DLD1 (cell line): ENCODE measurements at regions not wholly inside any gene's neighbourhood (a gene's known extent, or its start where the extent isn't known, plus 50 kb on each side); places are given as distances from the start of the nearest gene placed in this dataset.

Experiments
- in situ Hi-C: cut with HindIII; loops from 2 replicates; pipeline ENCODE4 v1.10.0; 2017; ENCODE audit warnings: low sequenced_read_pairs

- in situ Hi-C loops: no loop called here
These were observed 144.8 kb upstream of the KLF14 start for GRCh38 chr7:130878785-130879184.

- in situ Hi-C loops: no loop called here
These were observed 145.2 kb upstream of the KLF14 start for GRCh38 chr7:130879191-130879590.

GRCh38 chr7:130880668-130881067 is 146.7 kb upstream of the KLF14 start:
- in situ Hi-C loops: no loop called here

GRCh38 chr7:130881091-130881798 is 147.2 kb upstream of the KLF14 start:
- in situ Hi-C loops: no loop called here

- in situ Hi-C loops: no loop called here
These were observed 147.8 kb upstream of the KLF14 start for GRCh38 chr7:130881799-130882141.

GRCh38 chr7:130882396-130882795 is 148.4 kb upstream of the KLF14 start:
- in situ Hi-C loops: no loop called here

- in situ Hi-C loops: no loop called here
These were observed 149.9 kb upstream of the KLF14 start for GRCh38 chr7:130883928-130884327.

GRCh38 chr7:130884437-130885417 is 150.7 kb upstream of the KLF14 start:
- in situ Hi-C loops: no loop called here

- in situ Hi-C loops: no loop called here
These were observed 152.6 kb upstream of the KLF14 start for GRCh38 chr7:130886438-130887135.

GRCh38 chr7:130887182-130887956 is 153.4 kb upstream of the KLF14 start:
- in situ Hi-C loops: no loop called here

GRCh38 chr7:130887957-130888371 is 154.0 kb upstream of the KLF14 start:
- in situ Hi-C loops: no loop called here

- in situ Hi-C loops: no loop called here
These were observed 154.5 kb upstream of the KLF14 start for GRCh38 chr7:130888468-130888867.

GRCh38 chr7:130890176-130891020 is 156.4 kb upstream of the KLF14 start:
- in situ Hi-C loops: no loop called here

- in situ Hi-C loops: no loop called here
These were observed 157.5 kb upstream of the KLF14 start for GRCh38 chr7:130891254-130892094.

- in situ Hi-C loops: no loop called here
These were observed 159.5 kb upstream of the KLF14 start for GRCh38 chr7:130893441-130893894.

- in situ Hi-C loops: no loop called here
These were observed 160.3 kb upstream of the KLF14 start for GRCh38 chr7:130894146-130894908.

GRCh38 chr7:130894909-130895750 is 161.1 kb upstream of the KLF14 start:
- in situ Hi-C loops: no loop called here
